ACHN (cell line): ENCODE measurements at regions not wholly inside any gene's neighbourhood (a gene's known extent, or its start where the extent isn't known, plus 50 kb on each side); places are given as distances from the start of the nearest gene placed in this dataset.

Source experiments
- DNase-seq: peaks from one replicate; pipeline ENCODE4 v3.0.0-alpha.2; 2015
- in situ Hi-C: cut with HindIII; loops from 2 replicates; pipeline ENCODE4 v1.10.0; 2017; ENCODE audit warnings: low sequenced_read_pairs, low pct_ligation_motif_present, low pct_unique_long_range_greater_than_20kb

- no peak for DNase-seq
- in situ Hi-C loops = no loop called here
Observed at GRCh38 chr15:77738038-77738370, 105.3 kb upstream of the LINGO1 start.

- in situ Hi-C loops = no loop called here
Observed at GRCh38 chr15:77737238-77738037, 104.7 kb upstream of the LINGO1 start.

GRCh38 chr15:77734306-77734705, 101.6 kb upstream of the LINGO1 start:
- no peak for DNase-seq
- in situ Hi-C loops = no loop called here

More at GRCh38 chr15:77737238-77738037, 104.7 kb upstream of the LINGO1 start:
- DNase-seq = no peak

- DNase-seq = no peak
- in situ Hi-C loops = no loop called here
Observed at GRCh38 chr15:77733579-77734300, 101.0 kb upstream of the LINGO1 start.

- in situ Hi-C loops = no loop called here
- no peak for DNase-seq
Observed at GRCh38 chr15:77732514-77733335, 100.0 kb upstream of the LINGO1 start.

GRCh38 chr15:77731945-77732344, 99.2 kb upstream of the LINGO1 start:
- DNase-seq = no peak
- in situ Hi-C loops = no loop called here

GRCh38 chr15:77731067-77731466, 98.4 kb upstream of the LINGO1 start:
- no peak for DNase-seq
- in situ Hi-C loops = no loop called here

- DNase-seq = no peak
- in situ Hi-C loops = no loop called here
Observed at GRCh38 chr15:77727635-77728304, 95.1 kb upstream of the LINGO1 start.

- in situ Hi-C loops = no loop called here
Observed at GRCh38 chr15:77724715-77725114, 92.0 kb upstream of the LINGO1 start.

GRCh38 chr15:77723756-77724155, 91.0 kb upstream of the LINGO1 start:
- no peak for DNase-seq
- in situ Hi-C loops = no loop called here

More at GRCh38 chr15:77724715-77725114, 92.0 kb upstream of the LINGO1 start:
- DNase-seq = no peak

GRCh38 chr15:77722759-77723460, 90.2 kb upstream of the LINGO1 start:
- in situ Hi-C loops = no loop called here

GRCh38 chr15:77721963-77722362, 89.3 kb upstream of the LINGO1 start:
- in situ Hi-C loops = no loop called here
- no peak for DNase-seq

More at GRCh38 chr15:77722759-77723460, 90.2 kb upstream of the LINGO1 start:
- DNase-seq = no peak

GRCh38 chr15:77720655-77721054, 87.9 kb upstream of the LINGO1 start:
- in situ Hi-C loops = no loop called here
- DNase-seq = no peak

- no peak for DNase-seq
- in situ Hi-C loops = no loop called here
Observed at GRCh38 chr15:77720173-77720572, 87.5 kb upstream of the LINGO1 start.

GRCh38 chr15:77719450-77719849, 86.7 kb upstream of the LINGO1 start:
- no peak for DNase-seq
- in situ Hi-C loops = no loop called here

GRCh38 chr15:77717333-77717990, 84.8 kb upstream of the LINGO1 start:
- in situ Hi-C loops = no loop called here
- DNase-seq = no peak

- no peak for DNase-seq
- in situ Hi-C loops = no loop called here
Observed at GRCh38 chr15:77716632-77717332, 84.1 kb upstream of the LINGO1 start.
